ENCODE measurements at regions not wholly inside any gene's neighbourhood (a gene's known extent, or its start where the extent isn't known, plus 50 kb on each side); places are given as distances from the start of the nearest gene placed in this dataset.

GRCh38 chr7:18226598-18226997 is 199.0 kb upstream of the PRPS1L1 start:
- H3K79me2 ChIP-seq (ENCODE audit: control insufficient read depth, insufficient read depth, low read length), result no peaks in the 10 kb centered on the region
- TF ChIP-seq SIX5 (IDR thresholded peaks at IDR 0.05; ENCODE audit: low read depth, low read length, severe bottlenecking) (no peak), ZNF24 (IDR thresholded peaks at IDR 0.05) (no peak), CHD2 (IDR thresholded peaks at IDR 0.05; ENCODE audit: borderline replicate concordance, low read depth, low read length) (no peak), NFYA (IDR thresholded peaks at IDR 0.05; ENCODE audit: borderline replicate concordance, low read depth, low read length) (no peak)
- TF ChIP-seq, protein P1, sequence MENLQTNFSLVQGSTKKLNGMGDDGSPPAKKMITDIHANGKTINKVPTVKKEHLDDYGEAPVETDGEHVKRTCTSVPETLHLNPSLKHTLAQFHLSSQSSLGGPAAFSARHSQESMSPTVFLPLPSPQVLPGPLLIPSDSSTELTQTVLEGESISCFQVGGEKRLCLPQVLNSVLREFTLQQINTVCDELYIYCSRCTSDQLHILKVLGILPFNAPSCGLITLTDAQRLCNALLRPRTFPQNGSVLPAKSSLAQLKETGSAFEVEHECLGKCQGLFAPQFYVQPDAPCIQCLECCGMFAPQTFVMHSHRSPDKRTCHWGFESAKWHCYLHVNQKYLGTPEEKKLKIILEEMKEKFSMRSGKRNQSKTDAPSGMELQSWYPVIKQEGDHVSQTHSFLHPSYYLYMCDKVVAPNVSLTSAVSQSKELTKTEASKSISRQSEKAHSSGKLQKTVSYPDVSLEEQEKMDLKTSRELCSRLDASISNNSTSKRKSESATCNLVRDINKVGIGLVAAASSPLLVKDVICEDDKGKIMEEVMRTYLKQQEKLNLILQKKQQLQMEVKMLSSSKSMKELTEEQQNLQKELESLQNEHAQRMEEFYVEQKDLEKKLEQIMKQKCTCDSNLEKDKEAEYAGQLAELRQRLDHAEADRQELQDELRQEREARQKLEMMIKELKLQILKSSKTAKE (IDR thresholded peaks at IDR 0.05; ENCODE audit: low read depth, poor library complexity, severe bottlenecking), result no peak
- ChIA-PET RAD21 (ENCODE audit: unreplicated experiment) (no interaction called here), CTCF (interaction anchor here (2.2 kb wide), 1 partner anchor 11 kb away, joined by 7 read pairs; no protein-coding TSS in a partner anchor), POLR2A (no interaction called here), SMC1A (ENCODE audit: uncharacterized antibody, unreplicated experiment) (no interaction called here)
- H3K4me3 ChIP-seq, result no peak overlapping the region
- ATAC-seq (no peak), FAIRE-seq (no peak), DNase-seq (ENCODE audit: low read depth, low spot score) (no peak)
- H2AFZ ChIP-seq (ENCODE audit: control insufficient read depth, low read depth, low read length), result no peak overlapping the region
- H3K4me1 ChIP-seq (ENCODE audit: control insufficient read depth, insufficient read depth, low read length), result no peaks in the 10 kb centered on the region
- no peak overlapping the region for H3K4me2 ChIP-seq (ENCODE audit: control insufficient read depth, insufficient read depth)
- no peaks in the 10 kb centered on the region for H3K27me3 ChIP-seq (replicated peaks in 1 of 2; ENCODE audit: control insufficient read depth in 2 of 2, insufficient read depth in 2 of 2, low read length in 1 of 2)
- H4K20me1 ChIP-seq (ENCODE audit: control insufficient read depth, insufficient read depth), result no peaks in the 10 kb centered on the region
- in situ Hi-C loops (cut with MboI) (no loop called here), intact Hi-C loops (cut with micrococcal nuclease; ENCODE audit: unreplicated experiment) (no loop called here)
- no TSS peak for BruUV-seq (replicated peaks)
- H3K36me3 ChIP-seq (ENCODE audit: control insufficient read depth in 2 of 2, insufficient read depth in 2 of 2, low read length in 1 of 2), result no peaks in the 10 kb centered on the region
- WGBS (ENCODE audit: insufficient coverage, insufficient replicate concordance, low lambda C conversion rate, missing lambda C conversion rate), result 42% methylated on average over 2 of the region's 2 CpGs
- H3K27ac ChIP-seq (ENCODE audit: control insufficient read depth, insufficient read depth), result no peak overlapping the region
- no peak overlapping the region for H3K9ac ChIP-seq (ENCODE audit: control insufficient read depth, insufficient read depth, low read length)
- H3K9me3 ChIP-seq (replicated peaks; ENCODE audit: control insufficient read depth, insufficient read depth, low read length), result no peaks in the 10 kb centered on the region

DNA sequence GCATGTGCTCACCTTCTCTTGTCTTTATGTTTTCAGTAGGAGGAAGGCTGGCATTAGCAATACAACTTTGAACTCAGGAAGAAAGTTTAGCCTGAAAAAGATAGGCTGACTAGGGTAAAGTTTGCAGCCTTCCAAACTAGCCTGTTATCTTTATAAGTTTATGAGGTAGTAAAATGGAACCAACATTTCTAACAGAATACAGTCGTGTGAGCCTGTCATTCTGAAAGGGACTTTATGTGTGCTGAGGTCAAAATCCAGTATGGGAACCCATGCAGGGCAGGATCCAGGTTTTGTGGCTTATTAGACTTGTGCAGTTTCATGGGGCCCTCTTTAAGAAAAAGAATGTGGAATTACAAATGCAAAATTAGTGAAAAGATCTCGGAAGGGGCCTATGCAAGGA is 201.0 kb upstream of the PRPS1L1 start:
- intact Hi-C loops (cut with micrococcal nuclease; ENCODE audit: unreplicated experiment) (no loop called here), in situ Hi-C loops (cut with MboI) (no loop called here)
- no peak overlapping the region for H3K4me3 ChIP-seq
- no peak for ATAC-seq
- FAIRE-seq, result no peak
- SMC1A ChIA-PET (ENCODE audit: uncharacterized antibody, unreplicated experiment), result no interaction called here
- H2AFZ ChIP-seq (ENCODE audit: control insufficient read depth, low read depth, low read length), result no peak overlapping the region
- no peaks in the 10 kb centered on the region for H3K9me3 ChIP-seq (replicated peaks; ENCODE audit: control insufficient read depth, insufficient read depth, low read length)
- H3K4me1 ChIP-seq (ENCODE audit: control insufficient read depth, insufficient read depth, low read length), result no peaks in the 10 kb centered on the region
- CTCF ChIA-PET, result interaction anchor here (1.4 kb wide), 1 partner anchor 15 kb away, joined by 3 read pairs; no protein-coding TSS in a partner anchor
- DNase-seq (ENCODE audit: low read depth, low spot score), result no peak
- H3K27me3 ChIP-seq (replicated peaks in 1 of 2; ENCODE audit: control insufficient read depth in 2 of 2, insufficient read depth in 2 of 2, low read length in 1 of 2), result no peaks in the 10 kb centered on the region
- H3K27ac ChIP-seq (ENCODE audit: control insufficient read depth, insufficient read depth), result no peak overlapping the region
- 8% methylated on average over 2 of the region's 2 CpGs for WGBS (ENCODE audit: insufficient coverage, insufficient replicate concordance, low lambda C conversion rate, missing lambda C conversion rate)
- no peaks in the 10 kb centered on the region for H4K20me1 ChIP-seq (ENCODE audit: control insufficient read depth, insufficient read depth)
- H3K79me2 ChIP-seq (ENCODE audit: control insufficient read depth, insufficient read depth, low read length), result no peaks in the 10 kb centered on the region
- POLR2A ChIA-PET, result no interaction called here
- H3K36me3 ChIP-seq (ENCODE audit: control insufficient read depth in 2 of 2, insufficient read depth in 2 of 2, low read length in 1 of 2), result no peaks in the 10 kb centered on the region
- H3K4me2 ChIP-seq (ENCODE audit: control insufficient read depth, insufficient read depth), result no peak overlapping the region
- H3K9ac ChIP-seq (ENCODE audit: control insufficient read depth, insufficient read depth, low read length), result no peak overlapping the region
- RAD21 ChIA-PET (ENCODE audit: unreplicated experiment), result no interaction called here
- no TSS peak for BruUV-seq (replicated peaks)
- no peak for TF ChIP-seq GATAD2B (conservative IDR thresholded peaks at IDR 0.05; ENCODE audit: low read depth)
- TF ChIP-seq, protein P2, sequence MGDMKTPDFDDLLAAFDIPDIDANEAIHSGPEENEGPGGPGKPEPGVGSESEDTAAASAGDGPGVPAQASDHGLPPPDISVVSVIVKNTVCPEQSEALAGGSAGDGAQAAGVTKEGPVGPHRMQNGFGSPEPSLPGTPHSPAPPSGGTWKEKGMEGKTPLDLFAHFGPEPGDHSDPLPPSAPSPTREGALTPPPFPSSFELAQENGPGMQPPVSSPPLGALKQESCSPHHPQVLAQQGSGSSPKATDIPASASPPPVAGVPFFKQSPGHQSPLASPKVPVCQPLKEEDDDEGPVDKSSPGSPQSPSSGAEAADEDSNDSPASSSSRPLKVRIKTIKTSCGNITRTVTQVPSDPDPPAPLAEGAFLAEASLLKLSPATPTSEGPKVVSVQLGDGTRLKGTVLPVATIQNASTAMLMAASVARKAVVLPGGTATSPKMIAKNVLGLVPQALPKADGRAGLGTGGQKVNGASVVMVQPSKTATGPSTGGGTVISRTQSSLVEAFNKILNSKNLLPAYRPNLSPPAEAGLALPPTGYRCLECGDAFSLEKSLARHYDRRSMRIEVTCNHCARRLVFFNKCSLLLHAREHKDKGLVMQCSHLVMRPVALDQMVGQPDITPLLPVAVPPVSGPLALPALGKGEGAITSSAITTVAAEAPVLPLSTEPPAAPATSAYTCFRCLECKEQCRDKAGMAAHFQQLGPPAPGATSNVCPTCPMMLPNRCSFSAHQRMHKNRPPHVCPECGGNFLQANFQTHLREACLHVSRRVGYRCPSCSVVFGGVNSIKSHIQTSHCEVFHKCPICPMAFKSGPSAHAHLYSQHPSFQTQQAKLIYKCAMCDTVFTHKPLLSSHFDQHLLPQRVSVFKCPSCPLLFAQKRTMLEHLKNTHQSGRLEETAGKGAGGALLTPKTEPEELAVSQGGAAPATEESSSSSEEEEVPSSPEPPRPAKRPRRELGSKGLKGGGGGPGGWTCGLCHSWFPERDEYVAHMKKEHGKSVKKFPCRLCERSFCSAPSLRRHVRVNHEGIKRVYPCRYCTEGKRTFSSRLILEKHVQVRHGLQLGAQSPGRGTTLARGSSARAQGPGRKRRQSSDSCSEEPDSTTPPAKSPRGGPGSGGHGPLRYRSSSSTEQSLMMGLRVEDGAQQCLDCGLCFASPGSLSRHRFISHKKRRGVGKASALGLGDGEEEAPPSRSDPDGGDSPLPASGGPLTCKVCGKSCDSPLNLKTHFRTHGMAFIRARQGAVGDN (IDR thresholded peaks at IDR 0.05), result no peak
- TF ChIP-seq FOXK2 (IDR thresholded peaks at IDR 0.05), result no peak
- TF ChIP-seq MXI1 (IDR thresholded peaks at IDR 0.05; ENCODE audit: low read depth, low read length), result no peak
- no peak for TF ChIP-seq SIN3A (IDR thresholded peaks at IDR 0.05; ENCODE audit: low read depth, low read length)
- TF ChIP-seq USF2 (IDR thresholded peaks at IDR 0.05; ENCODE audit: borderline replicate concordance, low read depth, low read length), result no peak
- TF ChIP-seq TAF1 (IDR thresholded peaks at IDR 0.05; ENCODE audit: borderline replicate concordance, low read depth, low read length), result no peak
